Trophoblast cell (in vitro differentiated cells and primary cell): ENCODE measurements at regions not wholly inside any gene's neighbourhood (a gene's known extent, or its start where the extent isn't known, plus 50 kb on each side); places are given as distances from the start of the nearest gene placed in this dataset.
A peak's percentile ranks its signal among the peaks of the same experiment; 100 is the strongest.

Experiments
- DNase-seq, 2 donors: peaks; one replicate each; pipeline ENCODE4 v3.0.0-alpha.2; 2016
- H2AFZ ChIP-seq: 2 replicates; pipeline ENCODE4 v1.6.1; 2013; ENCODE audit warnings: low read length, moderate library complexity, mild to moderate bottlenecking; ENCODE audit not compliant: insufficient read depth, poor library complexity
- H2AK5ac ChIP-seq: 2 replicates; pipeline ENCODE4 v1.6.1; 2013; ENCODE audit warnings: mild to moderate bottlenecking, low read length
- H2BK120ac ChIP-seq: 2 replicates; pipeline ENCODE4 v1.6.1; 2013; ENCODE audit warnings: low read length, mild to moderate bottlenecking, moderate library complexity; ENCODE audit not compliant: insufficient read depth, poor library complexity
- H2BK12ac ChIP-seq: 2 replicates; pipeline ENCODE4 v1.6.1; 2013; ENCODE audit warnings: mild to moderate bottlenecking, low read length, moderate library complexity
- H2BK5ac ChIP-seq: 2 replicates; pipeline ENCODE4 v1.6.1; 2013; ENCODE audit warnings: low read length, low read depth, moderate library complexity, mild to moderate bottlenecking; ENCODE audit not compliant: poor library complexity
- H3K14ac ChIP-seq: 2 replicates; pipeline ENCODE4 v1.6.1; 2013; ENCODE audit warnings: mild to moderate bottlenecking, low read length
- H3K18ac ChIP-seq: 2 replicates; pipeline ENCODE4 v1.6.1; 2013; ENCODE audit warnings: mild to moderate bottlenecking, low read length
- H3K23ac ChIP-seq: 2 replicates; pipeline ENCODE4 v1.6.1; 2013; ENCODE audit warnings: low read length
- H3K27ac ChIP-seq: 2 replicates; pipeline ENCODE4 v1.5.1; 2013; ENCODE audit warnings: low read depth, mild to moderate bottlenecking, inconsistent platforms, low read length, moderate library complexity
- H3K27me3 ChIP-seq: 2 replicates; pipeline ENCODE4 v1.6.1; 2013; ENCODE audit warnings: inconsistent platforms, mild to moderate bottlenecking, low read length, moderate library complexity; ENCODE audit not compliant: insufficient read depth
- H3K36me3 ChIP-seq, 2 experiments: 1 replicate in 1 of 2; 2 replicates in 1 of 2; pipeline ENCODE4 v1.6.1; 2013; ENCODE audit warnings: low read length in 2 of 2, mild to moderate bottlenecking in 2 of 2, moderate library complexity in 1 of 2; ENCODE audit not compliant: insufficient read depth in 2 of 2, control insufficient read depth in 1 of 2
- H3K4ac ChIP-seq: 2 replicates; pipeline ENCODE4 v1.6.1; 2013; ENCODE audit warnings: low read depth, mild to moderate bottlenecking, low read length, moderate library complexity
- H3K4me1 ChIP-seq, 2 experiments: 1 replicate in 1 of 2; 2 replicates in 1 of 2; pipeline ENCODE4 v1.6.1; 2013; ENCODE audit warnings: low read length in 2 of 2, mild to moderate bottlenecking in 2 of 2, moderate library complexity in 1 of 2; ENCODE audit not compliant: insufficient read depth in 2 of 2, control insufficient read depth in 1 of 2
- H3K4me2 ChIP-seq: 2 replicates; pipeline ENCODE4 v1.6.1; 2013; ENCODE audit warnings: inconsistent platforms, mild to moderate bottlenecking, low read length, moderate library complexity
- H3K4me3 ChIP-seq: 2 replicates; pipeline ENCODE4 v1.5.1; 2013; ENCODE audit warnings: mild to moderate bottlenecking, low read depth, low read length, inconsistent platforms
- H3K79me1 ChIP-seq: one replicate; pipeline ENCODE4 v1.6.1; 2013; ENCODE audit warnings: low read length
- H3K79me2 ChIP-seq: 2 replicates; pipeline ENCODE4 v1.6.1; 2013; ENCODE audit warnings: low read length, mild to moderate bottlenecking; ENCODE audit not compliant: control insufficient read depth, insufficient read depth, poor library complexity
- H3K9ac ChIP-seq: 2 replicates; pipeline ENCODE4 v1.6.1; 2013; ENCODE audit warnings: mild to moderate bottlenecking, low read length
- H3K9me3 ChIP-seq: 2 replicates; pipeline ENCODE4 v1.6.1; 2013; ENCODE audit warnings: low read depth, mild to moderate bottlenecking, control low read depth, inconsistent platforms, low read length; ENCODE audit not compliant: insufficient read depth
- H4K12ac ChIP-seq: 2 replicates; pipeline ENCODE4 v1.6.1; 2013; ENCODE audit warnings: low read depth, mild to moderate bottlenecking, low read length, moderate library complexity
- H4K8ac ChIP-seq: 2 replicates; pipeline ENCODE4 v1.6.1; 2013; ENCODE audit warnings: low read depth, mild to moderate bottlenecking, low read length, moderate library complexity
- H4K91ac ChIP-seq: one replicate; pipeline ENCODE4 v1.6.1; 2013; ENCODE audit warnings: low read depth, mild to moderate bottlenecking, low read length, moderate library complexity
- WGBS: extraction: QIAGEN DNeasy Blood & Tissue Kit; methylation state at CpG from one replicate; pipeline ENCODE4 v1.1.7; 2013; ENCODE audit warnings: missing lambda C conversion rate; ENCODE audit not compliant: insufficient read length, insufficient coverage; ENCODE audit errors: extremely low coverage; 5-methylcytosine and 5-hydroxymethylcytosine counted together

GRCh38 chr16:65731833-65732232 lies 610.0 kb upstream of the CDH11 start:
- H3K18ac ChIP-seq: no peak overlapping the region
- H3K4me1 ChIP-seq: peaks cover 3 to 5% of the 10 kb centered on the region in 2 experiments
- H2BK5ac ChIP-seq: no peak overlapping the region
- no peak overlapping the region for H2AK5ac ChIP-seq
- no peaks in the 10 kb centered on the region for H3K79me1 ChIP-seq
- DNase-seq: no peak
- H3K4ac ChIP-seq: no peak overlapping the region
- H4K8ac ChIP-seq: no peak overlapping the region
- peaks cover 6% of the 10 kb centered on the region for H3K9me3 ChIP-seq
- no peak overlapping the region for H2AFZ ChIP-seq
- H3K79me2 ChIP-seq: no peaks in the 10 kb centered on the region
- H3K9ac ChIP-seq: no peak overlapping the region
- H4K12ac ChIP-seq: no peak overlapping the region
- H3K27me3 ChIP-seq: no peaks in the 10 kb centered on the region
- no peak overlapping the region for H2BK12ac ChIP-seq
- no peak overlapping the region for H3K4me2 ChIP-seq
- no peaks in the 10 kb centered on the region for H3K36me3 ChIP-seq
- H3K23ac ChIP-seq: no peak overlapping the region
- H3K27ac ChIP-seq: no peak overlapping the region
- no peak overlapping the region for H3K4me3 ChIP-seq
- H4K91ac ChIP-seq: no peak overlapping the region
- no peak overlapping the region for H2BK120ac ChIP-seq
- H3K14ac ChIP-seq: no peak overlapping the region

- peaks cover 3 to 5% of the 10 kb centered on the region in 2 experiments for H3K4me1 ChIP-seq
- H3K4me2 ChIP-seq: no peak overlapping the region
- whole genome bisulfite sequencing: no CpG with 5 or more reads among the region's 2 CpGs
- H3K9ac ChIP-seq: no peak overlapping the region
- no peak overlapping the region for H4K8ac ChIP-seq
- no peak overlapping the region for H3K4ac ChIP-seq
- H2AFZ ChIP-seq: no peak overlapping the region
- no peak for DNase-seq
- no peak overlapping the region for H3K23ac ChIP-seq
- no peak overlapping the region for H2AK5ac ChIP-seq
- H3K4me3 ChIP-seq: no peak overlapping the region
- no peak overlapping the region for H2BK5ac ChIP-seq
- no peak overlapping the region for H4K91ac ChIP-seq
- no peak overlapping the region for H4K12ac ChIP-seq
- H3K27me3 ChIP-seq: no peaks in the 10 kb centered on the region
- no peak overlapping the region for H2BK12ac ChIP-seq
- no peak overlapping the region for H2BK120ac ChIP-seq
- no peaks in the 10 kb centered on the region for H3K79me1 ChIP-seq
- H3K14ac ChIP-seq: no peak overlapping the region
- no peaks in the 10 kb centered on the region for H3K79me2 ChIP-seq
- no peak overlapping the region for H3K18ac ChIP-seq
- no peaks in the 10 kb centered on the region for H3K36me3 ChIP-seq
- H3K27ac ChIP-seq: no peak overlapping the region
- peaks cover 6% of the 10 kb centered on the region for H3K9me3 ChIP-seq
These were observed 606.8 kb upstream of the CDH11 start for GRCh38 chr16:65728652-65729051.

GRCh38 chr16:65728167-65728566 lies 606.3 kb upstream of the CDH11 start:
- no peak for DNase-seq
- H4K91ac ChIP-seq: peak overlapping the region; percentile 35
- no peak overlapping the region for H2AK5ac ChIP-seq
- no peaks in the 10 kb centered on the region for H3K27me3 ChIP-seq
- H3K27ac ChIP-seq: no peak overlapping the region
- WGBS: no CpG with 5 or more reads among the region's 3 CpGs
- H3K9me3 ChIP-seq: peaks cover 6% of the 10 kb centered on the region
- no peak overlapping the region for H2BK12ac ChIP-seq
- H3K23ac ChIP-seq: no peak overlapping the region
- H3K36me3 ChIP-seq: no peaks in the 10 kb centered on the region
- H2BK120ac ChIP-seq: no peak overlapping the region
- H3K14ac ChIP-seq: no peak overlapping the region
- H3K79me2 ChIP-seq: no peaks in the 10 kb centered on the region
- H3K4me2 ChIP-seq: no peak overlapping the region
- no peak overlapping the region for H3K9ac ChIP-seq
- no peaks in the 10 kb centered on the region for H3K79me1 ChIP-seq
- H2BK5ac ChIP-seq: no peak overlapping the region
- H3K4me3 ChIP-seq: no peak overlapping the region
- H4K12ac ChIP-seq: no peak overlapping the region
- no peak overlapping the region for H3K4ac ChIP-seq
- H4K8ac ChIP-seq: no peak overlapping the region
- H3K4me1 ChIP-seq: peaks cover 3 to 5% of the 10 kb centered on the region in 2 experiments
- H3K18ac ChIP-seq: no peak overlapping the region
- no peak overlapping the region for H2AFZ ChIP-seq

- WGBS: no CpG with 5 or more reads among the region's 8 CpGs
- H3K18ac ChIP-seq: no peak overlapping the region
- no peaks in the 10 kb centered on the region for H3K27me3 ChIP-seq
- H3K36me3 ChIP-seq: no peaks in the 10 kb centered on the region
- H3K27ac ChIP-seq: no peak overlapping the region
- no peaks in the 10 kb centered on the region for H3K79me1 ChIP-seq
- no peak overlapping the region for H3K23ac ChIP-seq
- H3K4me2 ChIP-seq: no peak overlapping the region
- no peaks in the 10 kb centered on the region for H3K79me2 ChIP-seq
- no peak overlapping the region for H4K12ac ChIP-seq
- peak overlapping the region; percentile 6 for H2BK5ac ChIP-seq
- H2BK120ac ChIP-seq: peak overlapping the region; percentile 25
- peaks cover 6% of the 10 kb centered on the region for H3K9me3 ChIP-seq
- H3K4me3 ChIP-seq: no peak overlapping the region
- DNase-seq: no peak
- no peak overlapping the region for H2AK5ac ChIP-seq
- peak overlapping the region; percentile 20 for H3K14ac ChIP-seq
- H3K9ac ChIP-seq: no peak overlapping the region
- no peak overlapping the region for H2AFZ ChIP-seq
- H3K4ac ChIP-seq: no peak overlapping the region
- no peak overlapping the region for H4K91ac ChIP-seq
- peak overlapping the region; percentile 13 for H4K8ac ChIP-seq
- peak overlapping the region; percentile 67 for H2BK12ac ChIP-seq
- peaks cover 3 to 5% of the 10 kb centered on the region in 2 experiments for H3K4me1 ChIP-seq
These were observed 605.8 kb upstream of the CDH11 start for GRCh38 chr16:65727534-65728137.
